Natural killer cell (primary cell): ENCODE measurements at regions not wholly inside any gene's neighbourhood (a gene's known extent, or its start where the extent isn't known, plus 50 kb on each side); places are given as distances from the start of the nearest gene placed in this dataset.

Experiments
- ATAC-seq, 3 donors: fragments of 150-1000 bp in 2 of 3; fragments of 200-7000 bp in 1 of 3; cut with Tn5 transposase; 1 replicate in 1 of 3; 2 replicates in 2 of 3; pipeline ENCODE4 v1.10.0; 2021; ENCODE audit warnings: mild to moderate bottlenecking in 2 of 3, moderate library complexity in 2 of 3
- DNase-seq, 2 donors: peaks; one replicate each; pipeline versions ENCODE4 v3.0.0 to v3.0.0-alpha.2; 2013 to 2021; ENCODE audit warnings: mixed read lengths in 1 of 2
- H3K27ac ChIP-seq: one replicate; pipeline ENCODE4 v1.5.1; 2013; ENCODE audit warnings: mild to moderate bottlenecking, low read length
- H3K27me3 ChIP-seq: one replicate; pipeline ENCODE4 v1.6.1; 2013; ENCODE audit warnings: low read length; ENCODE audit not compliant: control insufficient read depth, insufficient read depth
- H3K36me3 ChIP-seq: one replicate; pipeline ENCODE4 v1.6.1; 2013; ENCODE audit warnings: low read length; ENCODE audit not compliant: control insufficient read depth, insufficient read depth
- H3K4me1 ChIP-seq: one replicate; pipeline ENCODE4 v1.6.1; 2013; ENCODE audit warnings: low read length; ENCODE audit not compliant: control insufficient read depth, insufficient read depth
- H3K4me3 ChIP-seq: one replicate; pipeline ENCODE4 v1.5.1; 2013; ENCODE audit warnings: low read length
- H3K9me3 ChIP-seq: one replicate; pipeline ENCODE4 v1.6.1; 2013; ENCODE audit warnings: low read length; ENCODE audit not compliant: control insufficient read depth, insufficient read depth
- H3K27ac Mint-ChIP-seq, 2 donors: one replicate each; pipeline ENCODE4 v1.8.0; 2022; ENCODE audit warnings: mild to moderate bottlenecking in 2 of 2, mixed read lengths in 2 of 2, moderate library complexity in 1 of 2
- H3K27me3 Mint-ChIP-seq, 2 donors: one replicate each; pipeline ENCODE4 v1.8.0; 2022; ENCODE audit warnings: low read depth in 2 of 2, mixed read lengths in 2 of 2
- H3K36me3 Mint-ChIP-seq: one replicate; pipeline ENCODE4 v1.8.0; 2022; ENCODE audit warnings: mixed read lengths
- H3K4me1 Mint-ChIP-seq, 2 donors: one replicate each; pipeline ENCODE4 v1.8.0; 2022; ENCODE audit warnings: mixed read lengths in 2 of 2
- H3K4me3 Mint-ChIP-seq: one replicate; pipeline ENCODE4 v1.8.0; 2022; ENCODE audit warnings: mild to moderate bottlenecking, moderate library complexity, mixed read lengths
- H3K9me3 Mint-ChIP-seq, 2 donors: one replicate each; pipeline ENCODE4 v1.8.0; 2022; ENCODE audit warnings: mixed read lengths in 2 of 2
- WGBS: methylation state at CpG from one replicate; pipeline ENCODE4 v1.1.7; 2013; ENCODE audit warnings: missing lambda C conversion rate; ENCODE audit not compliant: insufficient coverage; 5-methylcytosine and 5-hydroxymethylcytosine counted together
- intact Hi-C: fragments of 100-400 bp; cut with micrococcal nuclease; formaldehyde crosslinking; loops from one replicate; pipeline ENCODE4 v1.14.2; 2022
- TF ChIP-seq, protein P1 (sequence below): fragments of 200-600 bp; IDR thresholded peaks from one replicate; pipeline ENCODE4 v1.8.0; 2022; ENCODE audit warnings: antibody characterized with exemption

GRCh38 chr2:105972927-105973326 is 221.2 kb downstream of the UXS1 start:
- Mint-ChIP-seq H3K27me3 (peaks cover 0 to 6% of the 10 kb centered on the region in 2 donors), H3K9me3 (no peaks in the 10 kb centered on the region), H3K4me3 (no peak overlapping the region), H3K4me1 (no peaks in the 10 kb centered on the region), H3K27ac (no peak overlapping the region), H3K36me3 (no peaks in the 10 kb centered on the region)
- Histone ChIP-seq H3K27ac (no peak overlapping the region), H3K27me3 (no peaks in the 10 kb centered on the region), H3K4me1 (no peaks in the 10 kb centered on the region), H3K4me3 (no peak overlapping the region), H3K36me3 (no peaks in the 10 kb centered on the region), H3K9me3 (no peaks in the 10 kb centered on the region)
- ATAC-seq = no peak
- intact Hi-C loops = no loop called here
- TF ChIP-seq, protein P1, sequence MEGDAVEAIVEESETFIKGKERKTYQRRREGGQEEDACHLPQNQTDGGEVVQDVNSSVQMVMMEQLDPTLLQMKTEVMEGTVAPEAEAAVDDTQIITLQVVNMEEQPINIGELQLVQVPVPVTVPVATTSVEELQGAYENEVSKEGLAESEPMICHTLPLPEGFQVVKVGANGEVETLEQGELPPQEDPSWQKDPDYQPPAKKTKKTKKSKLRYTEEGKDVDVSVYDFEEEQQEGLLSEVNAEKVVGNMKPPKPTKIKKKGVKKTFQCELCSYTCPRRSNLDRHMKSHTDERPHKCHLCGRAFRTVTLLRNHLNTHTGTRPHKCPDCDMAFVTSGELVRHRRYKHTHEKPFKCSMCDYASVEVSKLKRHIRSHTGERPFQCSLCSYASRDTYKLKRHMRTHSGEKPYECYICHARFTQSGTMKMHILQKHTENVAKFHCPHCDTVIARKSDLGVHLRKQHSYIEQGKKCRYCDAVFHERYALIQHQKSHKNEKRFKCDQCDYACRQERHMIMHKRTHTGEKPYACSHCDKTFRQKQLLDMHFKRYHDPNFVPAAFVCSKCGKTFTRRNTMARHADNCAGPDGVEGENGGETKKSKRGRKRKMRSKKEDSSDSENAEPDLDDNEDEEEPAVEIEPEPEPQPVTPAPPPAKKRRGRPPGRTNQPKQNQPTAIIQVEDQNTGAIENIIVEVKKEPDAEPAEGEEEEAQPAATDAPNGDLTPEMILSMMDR = no peak
- WGBS = 87% methylated on average over 5 of the region's 6 CpGs
- DNase-seq = no peak

DNA sequence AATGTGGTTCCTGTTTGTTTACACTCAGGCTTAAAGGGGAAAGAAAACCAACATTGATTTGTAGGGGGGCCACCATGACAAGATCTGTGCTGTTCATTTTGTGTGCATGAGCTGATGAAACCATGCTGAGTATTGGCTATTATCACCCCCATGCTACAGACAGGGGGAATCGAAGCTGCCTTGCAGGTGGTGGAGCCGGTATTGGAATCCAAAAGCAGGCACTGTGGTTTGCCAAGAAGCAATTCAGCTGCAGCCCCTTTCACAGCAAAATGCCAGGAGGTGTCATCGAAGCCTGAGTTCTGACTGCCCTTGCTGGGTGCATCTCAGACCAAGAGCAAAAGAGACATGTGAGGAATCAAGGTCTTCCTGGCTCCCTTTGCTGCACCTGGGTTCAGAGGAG is 221.9 kb downstream of the UXS1 start:
- H3K36me3 ChIP-seq = no peaks in the 10 kb centered on the region
- DNase-seq (no peak), ATAC-seq (no peak)
- no peak overlapping the region for H3K27ac ChIP-seq
- peaks cover 0 to 6% of the 10 kb centered on the region in 2 donors for H3K27me3 Mint-ChIP-seq
- WGBS = 70% methylated on average over 3 of the region's 3 CpGs
- H3K4me3 ChIP-seq = no peak overlapping the region
- no peaks in the 10 kb centered on the region for H3K9me3 ChIP-seq
- no peaks in the 10 kb centered on the region for H3K4me1 ChIP-seq
- H3K4me1 Mint-ChIP-seq = no peaks in the 10 kb centered on the region
- no peaks in the 10 kb centered on the region for H3K27me3 ChIP-seq
- intact Hi-C loops = no loop called here
- H3K4me3 Mint-ChIP-seq = no peak overlapping the region
- TF ChIP-seq, protein P1 = no peak
- no peaks in the 10 kb centered on the region for H3K36me3 Mint-ChIP-seq
- H3K27ac Mint-ChIP-seq = no peak overlapping the region
- H3K9me3 Mint-ChIP-seq = no peaks in the 10 kb centered on the region

DNA sequence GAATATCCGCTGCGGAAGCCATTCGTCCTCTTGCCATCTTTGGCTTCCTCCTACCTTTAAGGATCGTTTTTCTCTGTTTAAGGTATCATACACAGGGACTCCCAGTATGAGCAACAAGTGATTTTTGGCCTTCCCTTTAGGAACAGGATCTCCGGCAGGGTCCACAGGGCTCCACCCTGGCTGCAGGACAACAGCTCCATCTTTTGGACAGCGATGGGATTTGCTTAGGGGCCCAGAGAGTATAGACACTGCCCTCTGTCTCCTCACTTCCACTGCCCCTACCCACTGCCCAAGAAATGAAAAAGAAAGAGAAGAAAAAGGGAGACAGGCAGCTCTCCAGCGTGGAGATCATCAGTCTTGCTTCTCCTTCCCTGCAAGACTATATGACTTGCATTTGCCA is 224.5 kb downstream of the UXS1 start:
- peaks cover 0 to 5% of the 10 kb centered on the region in 2 donors for H3K27me3 Mint-ChIP-seq
- H3K9me3 ChIP-seq = no peaks in the 10 kb centered on the region
- no peaks in the 10 kb centered on the region for H3K4me1 ChIP-seq
- H3K36me3 Mint-ChIP-seq = no peaks in the 10 kb centered on the region
- H3K27ac Mint-ChIP-seq = no peak overlapping the region
- no peak overlapping the region for H3K4me3 Mint-ChIP-seq
- H3K36me3 ChIP-seq = no peaks in the 10 kb centered on the region
- intact Hi-C loops = no loop called here
- TF ChIP-seq, protein P1 = no peak
- H3K27me3 ChIP-seq = no peaks in the 10 kb centered on the region
- no peak overlapping the region for H3K4me3 ChIP-seq
- ATAC-seq (no peak), DNase-seq (peak in 1 of 2 donors; percentile 22)
- no peaks in the 10 kb centered on the region for H3K9me3 Mint-ChIP-seq
- H3K4me1 Mint-ChIP-seq = no peaks in the 10 kb centered on the region
- WGBS = 86% methylated on average over 6 of the region's 7 CpGs
- no peak overlapping the region for H3K27ac ChIP-seq

- Histone ChIP-seq H3K27me3 (no peaks in the 10 kb centered on the region), H3K4me3 (no peak overlapping the region), H3K27ac (no peak overlapping the region), H3K9me3 (peaks cover 3% of the 10 kb centered on the region), H3K36me3 (no peaks in the 10 kb centered on the region), H3K4me1 (no peaks in the 10 kb centered on the region)
- H3K4me1 Mint-ChIP-seq = no peaks in the 10 kb centered on the region
- H3K9me3 Mint-ChIP-seq = no peaks in the 10 kb centered on the region
- H3K27ac Mint-ChIP-seq = no peak overlapping the region
- intact Hi-C loops = no loop called here
- H3K4me3 Mint-ChIP-seq = no peak overlapping the region
- H3K36me3 Mint-ChIP-seq = no peaks in the 10 kb centered on the region
- 85% methylated on average over 6 of the region's 6 CpGs for WGBS
- TF ChIP-seq, protein P1 = no peak
- DNase-seq = no peak
- ATAC-seq = no peak
- no peaks in the 10 kb centered on the region for H3K27me3 Mint-ChIP-seq
Observed at GRCh38 chr2:105962221-105962620, 217.5 kb downstream of the NCK2 start.
